GM18520 (cell line): ENCODE measurements at regions not wholly inside any gene's neighbourhood (a gene's known extent, or its start where the extent isn't known, plus 50 kb on each side); places are given as distances from the start of the nearest gene placed in this dataset.

Experiments
- ATAC-seq: cut with Tn5 transposase; IDR thresholded peaks from one replicate; pipeline ENCODE4 v1.9.1; 2021; ENCODE audit not compliant: unreplicated experiment

DNA sequence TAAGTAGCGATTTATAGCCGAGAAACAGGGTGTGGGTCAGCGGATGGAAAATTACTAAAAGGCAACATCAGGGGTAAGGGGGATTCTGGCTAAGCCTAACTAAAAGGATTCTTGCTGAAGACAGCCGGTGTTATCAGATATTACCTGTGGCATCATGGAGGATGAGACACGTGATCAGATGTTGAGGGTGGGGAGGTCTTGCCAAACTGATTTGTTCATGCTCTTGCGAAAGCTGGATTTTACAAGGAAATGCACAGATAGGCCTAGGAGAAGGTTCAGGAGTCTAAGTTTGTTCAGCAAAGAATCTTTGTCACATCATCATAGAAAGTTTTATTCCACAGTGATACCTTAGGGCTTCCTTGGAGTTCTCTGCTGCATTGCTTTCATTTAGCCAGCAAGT is 396.8 kb upstream of the TBL1XR1 start:
- ATAC-seq, result no peak

DNA sequence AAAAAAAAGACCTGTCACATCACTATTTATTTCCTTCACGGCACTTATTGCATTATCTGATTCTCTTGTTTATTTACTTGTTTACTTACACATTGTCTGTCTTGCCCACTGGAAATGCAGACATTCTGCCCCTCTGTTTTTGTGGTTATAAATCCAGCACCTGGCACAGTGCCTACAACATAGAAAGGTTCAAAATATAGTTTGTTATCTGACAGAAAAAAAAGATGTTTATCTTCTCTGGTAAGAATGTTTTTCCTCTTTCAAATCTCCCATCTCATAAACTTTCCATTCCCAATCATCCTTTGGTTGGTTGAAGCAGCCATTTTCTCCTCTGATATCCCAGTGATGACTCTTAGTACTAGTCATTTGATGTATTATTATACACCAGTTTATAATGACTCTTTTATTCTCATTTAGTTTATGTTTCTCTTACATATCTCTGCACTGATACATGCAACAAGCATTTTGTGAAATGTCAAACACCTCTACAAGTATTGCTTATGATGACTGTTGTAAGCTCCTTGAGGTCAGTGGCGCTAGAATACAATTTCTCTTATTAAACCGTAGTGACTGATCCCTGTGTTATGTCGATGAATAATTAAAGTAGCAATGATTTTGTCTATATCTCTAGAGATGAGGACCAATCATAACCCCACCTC is 398.4 kb upstream of the TBL1XR1 start:
- no peak for ATAC-seq

DNA sequence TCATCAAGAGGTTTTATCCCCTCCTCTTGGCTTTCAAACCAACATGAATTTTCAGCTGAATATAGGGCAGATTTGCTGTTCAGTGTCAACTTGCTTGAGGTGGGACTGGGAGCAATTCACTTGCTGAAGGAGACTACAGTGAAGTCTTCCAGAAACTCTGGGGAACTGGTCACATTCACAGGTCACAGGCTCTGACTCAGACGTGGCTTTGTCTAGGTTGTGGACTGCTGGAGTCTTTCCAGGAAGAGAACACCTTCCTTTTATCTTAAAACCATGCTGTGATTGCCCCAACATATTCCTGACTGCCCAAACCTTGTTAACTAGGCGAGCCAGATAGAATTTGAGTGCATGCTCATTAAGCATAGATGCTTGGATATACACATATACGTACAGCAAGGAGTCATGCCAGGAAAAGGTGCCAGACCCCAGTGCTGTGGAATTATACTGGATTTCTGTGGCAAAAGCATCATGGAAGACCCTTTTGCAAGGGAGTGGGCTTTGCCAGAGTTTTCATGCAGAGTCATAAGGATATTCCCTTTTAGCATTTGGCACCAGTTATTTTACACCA is 399.1 kb upstream of the TBL1XR1 start:
- ATAC-seq, result no peak

DNA sequence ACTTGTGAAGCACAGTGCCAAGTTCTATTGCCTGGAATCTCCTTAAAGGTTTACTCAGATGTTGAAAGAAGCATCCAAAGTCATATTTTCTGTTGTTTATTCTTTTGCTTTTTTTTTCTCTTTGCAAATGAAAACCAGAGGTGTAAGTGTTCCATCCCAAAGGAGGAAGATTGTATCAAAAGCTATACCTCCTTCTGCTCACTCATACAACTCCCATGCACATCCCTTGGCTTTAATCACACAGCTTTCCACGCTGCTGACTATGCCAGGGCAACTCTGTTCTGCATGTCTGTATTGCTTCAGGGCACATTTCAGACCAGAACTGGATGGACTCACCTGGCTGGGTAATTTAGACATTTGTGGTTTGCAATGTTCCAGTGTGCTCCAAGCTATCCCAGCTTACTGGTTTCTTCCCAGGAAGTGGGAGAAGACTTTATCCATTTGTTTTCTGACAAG is 399.6 kb upstream of the TBL1XR1 start:
- no peak for ATAC-seq

DNA sequence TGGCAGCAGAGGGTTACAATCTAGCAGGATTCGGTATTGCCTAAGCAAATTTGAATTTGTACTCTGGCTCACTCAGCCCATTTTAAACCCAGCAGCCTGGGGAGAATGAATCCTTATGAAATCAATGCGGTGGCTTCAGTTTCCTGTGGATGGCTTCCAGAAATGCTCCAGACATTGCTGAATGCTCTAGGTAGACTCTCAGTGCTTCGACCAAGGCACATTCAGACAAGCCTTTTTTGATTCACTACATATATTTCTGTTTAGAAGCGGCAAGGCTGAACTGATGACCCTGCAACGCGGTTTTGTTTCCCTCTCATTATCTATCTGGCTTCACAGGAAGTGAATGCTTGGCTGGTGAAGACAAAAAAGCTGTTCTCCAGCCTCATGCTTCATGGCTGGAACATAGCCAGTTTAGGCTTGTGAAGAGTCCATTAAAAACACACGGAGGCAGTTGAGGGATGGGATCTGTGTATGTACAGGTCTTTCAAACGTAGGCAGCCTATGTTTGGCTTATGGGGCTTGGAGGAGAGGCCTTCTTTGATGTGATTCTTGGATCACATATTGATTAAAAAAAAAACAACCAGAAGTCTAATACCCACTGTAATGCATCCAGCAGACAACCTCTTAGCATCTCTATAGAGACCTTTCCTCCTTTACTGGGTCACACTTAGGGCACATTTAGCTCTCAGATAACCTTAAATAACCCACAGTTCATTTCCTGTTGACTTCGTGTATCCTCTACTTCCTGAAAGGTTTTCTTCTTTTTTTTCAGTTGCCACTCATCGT is 400.2 kb upstream of the TBL1XR1 start:
- ATAC-seq, result peak; percentile 38

DNA sequence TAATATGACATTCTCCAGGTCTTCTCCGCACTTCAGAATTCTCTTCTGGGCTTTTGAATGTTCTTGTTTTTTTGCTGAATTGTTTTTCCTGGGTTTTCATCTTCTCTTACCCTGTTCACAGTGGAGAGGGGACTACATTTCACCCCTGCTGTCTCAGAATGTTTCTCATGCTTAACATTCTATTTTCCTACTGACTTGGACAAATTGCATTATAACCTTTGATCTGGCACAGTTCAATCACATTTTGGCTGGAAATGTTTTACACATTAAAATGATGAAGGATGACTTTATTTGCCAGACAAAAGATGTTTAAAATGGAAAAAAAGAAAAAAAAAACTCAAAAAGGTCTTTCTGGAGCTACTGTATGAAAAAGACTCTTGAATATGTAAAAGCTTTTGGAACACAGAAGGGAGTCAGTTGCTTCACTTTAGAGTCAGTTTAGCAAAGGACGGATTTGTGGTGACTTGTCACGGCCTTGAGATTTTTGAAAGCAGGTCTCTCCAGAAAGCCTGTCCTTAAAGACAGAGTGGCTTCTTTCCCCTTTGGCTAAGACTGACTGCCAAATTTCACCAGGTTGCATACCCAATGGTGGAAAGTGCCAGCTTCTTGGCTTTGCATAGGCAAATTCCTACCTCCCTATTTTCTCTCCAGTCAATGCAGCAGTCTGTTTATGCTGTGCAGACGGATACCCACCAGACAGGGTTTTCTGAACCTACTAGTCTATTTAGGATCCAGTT is 401.0 kb upstream of the TBL1XR1 start:
- ATAC-seq, result no peak

DNA sequence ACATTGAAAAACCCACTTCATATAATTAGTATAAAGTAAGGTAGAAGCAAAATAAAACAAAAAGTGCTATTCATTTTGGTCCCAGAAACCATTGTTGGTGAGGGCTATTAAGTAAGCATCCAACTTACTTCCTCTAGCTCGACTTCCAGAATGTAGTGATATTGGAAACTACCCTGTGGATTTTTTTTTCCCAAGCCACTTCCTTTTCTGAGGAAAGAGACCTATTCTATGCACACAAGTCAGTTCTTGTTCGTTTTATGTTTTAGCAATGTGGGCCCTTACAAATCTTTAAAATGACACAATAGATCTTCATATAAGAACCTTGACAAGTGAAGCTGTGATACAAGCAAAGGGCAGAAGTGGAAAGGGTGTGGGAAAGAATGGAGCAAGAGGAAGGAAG is 402.0 kb upstream of the TBL1XR1 start:
- no peak for ATAC-seq

DNA sequence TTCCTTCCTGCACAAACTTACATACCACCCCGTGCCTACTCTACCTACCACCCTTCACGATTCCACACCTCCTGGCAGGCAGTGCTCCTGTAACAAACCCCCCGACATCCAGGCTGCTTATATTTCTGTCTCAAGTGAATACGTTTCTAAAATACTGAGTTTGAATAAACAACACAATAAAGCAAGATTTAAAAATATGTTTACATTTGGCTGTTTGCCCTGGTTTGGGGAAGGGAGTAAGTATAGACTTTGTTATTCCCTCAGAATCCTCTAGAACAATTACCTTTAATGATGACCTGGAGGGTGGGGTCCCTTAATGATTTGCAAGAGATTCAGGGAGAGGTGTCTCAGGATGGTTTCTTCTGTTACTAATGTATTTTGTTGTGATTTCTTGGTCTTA is 402.6 kb upstream of the TBL1XR1 start:
- no peak for ATAC-seq

DNA sequence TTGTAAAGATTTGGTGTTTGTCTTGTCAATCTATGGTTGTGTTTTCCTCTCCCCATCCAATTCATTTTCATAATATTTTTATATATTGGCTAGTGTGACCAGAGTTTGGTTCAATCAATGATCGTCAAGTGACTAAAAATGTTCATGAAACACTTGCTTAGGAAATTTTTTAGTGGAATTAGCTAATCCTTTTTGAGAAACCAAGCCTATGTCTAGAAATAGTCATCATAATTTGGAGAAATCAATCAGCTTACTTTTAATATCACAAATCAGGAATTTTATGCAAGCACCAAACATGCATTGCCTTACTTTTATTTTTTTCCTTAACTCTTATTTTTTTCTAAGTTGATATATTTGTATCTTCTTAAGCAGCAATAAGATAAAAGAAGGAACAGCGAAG is 403.1 kb upstream of the TBL1XR1 start:
- ATAC-seq, result no peak

DNA sequence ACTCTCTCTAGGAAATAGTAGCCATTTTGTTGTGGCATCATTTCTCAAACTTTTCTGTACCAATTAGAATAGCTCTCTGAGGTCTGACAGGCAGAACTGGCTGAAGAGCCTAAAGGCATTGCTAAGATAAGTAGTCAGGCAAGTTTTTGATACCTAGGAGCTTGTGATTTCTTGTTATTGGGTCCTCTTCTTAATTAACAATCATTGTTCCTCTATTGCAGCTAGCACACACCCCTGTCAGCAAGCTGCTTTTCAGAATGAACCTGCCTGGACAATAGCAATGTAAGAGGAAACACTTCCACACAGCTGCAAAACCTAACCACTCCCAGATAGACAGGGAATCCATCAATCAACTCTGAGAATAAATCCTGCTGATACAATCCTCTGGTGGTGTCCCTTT is 403.9 kb upstream of the TBL1XR1 start:
- no peak for ATAC-seq

DNA sequence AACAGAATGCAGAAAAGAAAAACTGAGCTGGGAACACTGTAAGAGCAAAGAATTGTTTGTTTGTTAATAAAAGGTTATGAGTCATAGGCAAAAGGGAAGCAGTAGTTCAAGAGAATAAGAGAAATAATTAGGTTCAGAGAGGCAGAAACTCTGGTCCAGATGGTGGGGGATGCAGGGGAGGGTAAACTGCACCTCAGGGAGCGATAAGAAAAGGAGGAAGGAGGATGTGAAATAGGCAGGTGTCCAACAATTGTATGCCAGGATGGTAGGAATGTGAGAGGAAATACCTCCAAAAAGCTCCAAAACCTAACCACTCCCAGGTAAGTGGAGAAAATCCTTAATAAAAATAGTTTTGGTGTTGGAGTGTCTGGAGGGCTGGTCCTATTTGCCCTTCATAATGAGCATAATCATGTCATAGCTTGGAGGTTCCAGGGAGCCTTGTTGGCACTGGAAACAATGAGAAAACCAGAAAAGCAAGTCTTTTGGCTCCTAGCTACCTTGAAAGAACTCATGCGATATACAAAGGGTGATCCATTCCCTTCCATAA is 405.4 kb upstream of the TBL1XR1 start:
- no peak for ATAC-seq

DNA sequence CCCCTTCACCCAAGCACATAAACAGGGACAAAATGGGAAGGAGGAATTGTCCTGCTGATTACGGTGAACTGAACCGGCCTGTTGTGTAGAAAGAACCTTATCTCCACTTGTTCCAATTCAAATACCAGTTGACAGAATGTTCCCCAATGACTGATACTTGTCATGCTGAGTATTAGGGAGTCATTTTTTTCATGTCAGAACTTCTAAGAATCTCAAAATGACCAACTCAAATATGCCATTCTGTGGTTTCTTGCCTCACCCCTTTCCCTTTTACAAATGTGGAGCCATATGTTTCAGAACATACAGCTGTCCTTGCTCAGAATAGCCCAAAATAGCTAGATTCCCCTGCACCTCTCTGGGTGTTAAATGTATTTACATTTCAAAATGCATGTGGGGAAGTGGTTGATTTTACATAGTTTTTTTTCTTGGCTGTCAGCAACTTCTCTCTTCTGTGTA is 405.9 kb upstream of the TBL1XR1 start:
- ATAC-seq, result peak; percentile 52

DNA sequence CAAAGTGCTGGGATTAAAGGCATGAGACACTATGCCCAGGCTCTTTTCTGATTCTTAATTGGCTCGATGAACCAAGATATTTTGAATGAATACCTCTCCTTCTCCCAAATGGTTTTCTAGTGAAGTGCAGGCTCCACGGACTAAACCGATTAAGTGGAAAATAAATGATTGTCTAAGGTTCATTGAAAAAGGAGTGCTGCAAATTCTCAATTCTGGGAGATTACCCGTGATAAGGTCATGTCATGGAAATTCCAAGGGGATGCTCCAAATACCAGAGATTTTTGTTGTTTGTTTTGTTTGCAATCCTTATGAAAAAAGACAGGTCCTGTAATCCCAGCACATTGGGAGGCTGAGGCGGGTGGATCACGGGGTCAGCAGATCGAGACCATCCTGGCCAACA is 406.9 kb upstream of the TBL1XR1 start:
- no peak for ATAC-seq

DNA sequence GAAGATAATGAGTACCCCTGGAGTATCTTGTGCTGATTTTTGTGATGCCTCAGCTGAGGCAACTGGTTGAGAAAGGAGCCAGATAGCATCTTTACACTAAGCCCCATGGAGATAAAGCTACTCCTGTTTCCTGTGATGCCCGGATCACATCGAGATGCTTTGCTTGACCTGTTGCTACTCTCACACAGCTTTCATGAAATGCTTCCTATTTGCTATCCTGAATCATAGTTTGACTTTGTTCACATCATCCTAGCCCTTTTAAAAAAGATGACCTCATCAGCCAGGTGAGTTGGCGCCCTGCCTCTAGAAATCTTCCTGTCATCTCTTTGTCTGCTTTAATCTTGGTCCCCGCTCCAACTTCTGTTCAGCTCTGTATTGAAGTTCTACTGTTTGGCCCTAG is 409.6 kb upstream of the TBL1XR1 start:
- no peak for ATAC-seq

DNA sequence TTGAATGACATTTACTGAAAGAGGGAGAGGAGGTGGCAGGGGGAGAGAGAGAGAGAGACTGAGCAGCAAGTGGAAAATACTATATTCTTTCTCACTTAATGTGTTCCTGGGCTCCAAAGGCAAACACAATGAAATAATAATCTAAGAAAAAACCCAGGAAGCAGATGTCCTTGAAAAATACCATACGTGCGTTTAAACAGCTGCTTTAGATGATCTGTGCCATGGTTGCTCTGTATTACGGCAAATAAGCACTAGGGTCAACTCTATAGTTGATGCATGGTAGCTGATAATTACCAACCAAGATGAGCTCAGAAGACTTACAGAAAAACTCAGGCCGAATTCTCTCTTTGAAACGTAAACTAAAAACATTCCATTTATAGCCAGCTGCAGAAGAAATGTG is 410.3 kb upstream of the TBL1XR1 start:
- ATAC-seq, result no peak

DNA sequence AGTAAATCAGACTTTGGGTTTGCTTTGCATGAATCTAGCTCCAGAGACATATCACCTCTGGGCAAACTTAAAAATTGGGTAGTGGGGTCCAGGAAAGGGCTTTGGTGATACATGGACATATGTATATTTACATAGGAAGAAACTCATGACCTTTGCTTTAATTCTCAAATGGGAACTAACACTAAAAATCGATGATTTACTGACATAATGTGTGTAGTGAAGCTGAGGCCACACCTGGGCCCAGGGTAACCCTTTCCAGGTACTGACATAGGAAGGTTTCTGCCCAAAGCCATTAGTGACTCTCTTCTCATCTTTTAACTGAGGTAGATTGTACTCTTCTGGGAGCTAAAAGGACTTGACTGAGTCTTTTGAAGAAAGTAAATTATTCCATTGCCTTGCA is 411.2 kb upstream of the TBL1XR1 start:
- no peak for ATAC-seq

DNA sequence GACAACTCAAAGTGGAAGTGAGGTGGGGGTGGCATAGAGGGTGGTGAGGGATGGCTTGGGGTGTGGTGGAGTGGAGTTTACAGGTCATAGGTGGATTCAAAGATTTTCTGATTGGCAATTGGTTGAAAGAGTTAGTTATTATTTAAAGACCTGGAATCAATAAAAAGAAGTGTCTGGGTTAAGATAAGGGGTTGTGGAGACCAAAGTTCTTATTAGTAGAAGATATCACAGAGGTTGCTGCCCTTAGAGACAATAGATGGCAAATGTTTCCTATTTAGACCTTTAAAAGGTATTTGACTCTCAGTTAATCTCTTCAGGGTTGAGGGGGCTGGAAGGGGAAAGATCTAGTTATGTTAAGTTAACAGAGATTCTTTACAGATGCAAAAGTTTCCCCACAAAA is 412.3 kb upstream of the TBL1XR1 start:
- ATAC-seq, result no peak

DNA sequence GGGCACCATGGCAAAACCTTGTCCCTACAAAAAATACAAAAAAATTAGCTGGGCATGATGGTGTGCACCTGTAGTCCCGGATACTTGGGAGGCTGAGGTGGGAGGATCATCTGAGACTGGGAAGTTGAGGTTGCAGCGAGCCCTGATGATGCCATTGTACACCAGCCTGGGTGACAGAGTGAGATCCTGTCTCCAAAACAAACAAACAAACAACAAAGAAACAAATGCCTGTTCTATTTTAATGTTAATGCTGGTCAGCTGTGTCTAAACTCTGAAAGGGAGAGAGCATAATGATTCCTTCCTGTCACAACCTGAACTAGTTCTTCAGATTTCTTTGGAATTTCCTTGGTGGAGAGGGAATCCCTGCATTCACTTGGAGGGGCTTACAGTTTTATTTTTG is 413.0 kb upstream of the TBL1XR1 start:
- no peak for ATAC-seq

DNA sequence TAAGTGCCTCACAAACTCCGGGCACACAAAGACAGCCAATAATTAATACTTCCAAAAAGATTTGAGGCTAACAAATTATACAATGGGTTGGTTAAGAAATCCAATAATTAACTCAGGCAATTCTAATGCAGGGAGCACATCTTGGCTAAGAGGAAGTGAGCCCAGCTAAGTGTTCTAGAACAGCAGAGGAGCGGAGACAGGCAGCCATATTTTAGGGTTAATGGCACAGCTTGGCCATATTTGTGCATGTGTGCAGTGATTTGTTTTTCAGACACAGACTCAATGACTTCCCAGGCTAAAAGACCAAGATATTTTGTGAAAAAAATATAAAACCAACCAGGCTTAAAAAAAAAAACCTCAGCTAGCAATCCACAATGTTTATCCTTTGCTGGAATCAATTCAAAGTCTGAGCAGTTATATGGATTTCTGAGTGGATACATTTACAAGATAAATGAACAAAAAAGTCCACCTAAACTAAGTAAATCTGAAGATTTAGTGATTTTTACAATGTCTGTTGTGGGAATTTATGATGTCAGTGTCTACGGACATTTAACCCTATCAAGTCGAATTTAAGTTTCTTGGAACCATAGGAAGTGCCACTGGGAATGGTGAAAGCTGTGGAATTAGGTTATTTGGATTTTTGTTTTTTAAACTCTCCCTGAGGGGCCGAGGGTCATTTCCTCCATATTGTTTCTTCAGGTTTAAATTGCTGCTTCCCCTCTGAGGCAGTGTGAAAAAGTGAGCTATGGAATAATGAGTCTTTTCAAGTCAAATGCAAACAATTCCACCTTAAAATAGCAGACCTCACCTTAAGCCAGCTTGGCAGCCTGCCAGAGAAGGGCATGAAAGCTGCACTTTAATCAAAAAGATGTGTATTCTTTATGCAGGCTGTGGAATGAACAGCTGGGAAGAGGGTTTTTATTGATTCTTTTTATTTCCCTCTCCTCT is 413.7 kb upstream of the TBL1XR1 start:
- no peak for ATAC-seq

DNA sequence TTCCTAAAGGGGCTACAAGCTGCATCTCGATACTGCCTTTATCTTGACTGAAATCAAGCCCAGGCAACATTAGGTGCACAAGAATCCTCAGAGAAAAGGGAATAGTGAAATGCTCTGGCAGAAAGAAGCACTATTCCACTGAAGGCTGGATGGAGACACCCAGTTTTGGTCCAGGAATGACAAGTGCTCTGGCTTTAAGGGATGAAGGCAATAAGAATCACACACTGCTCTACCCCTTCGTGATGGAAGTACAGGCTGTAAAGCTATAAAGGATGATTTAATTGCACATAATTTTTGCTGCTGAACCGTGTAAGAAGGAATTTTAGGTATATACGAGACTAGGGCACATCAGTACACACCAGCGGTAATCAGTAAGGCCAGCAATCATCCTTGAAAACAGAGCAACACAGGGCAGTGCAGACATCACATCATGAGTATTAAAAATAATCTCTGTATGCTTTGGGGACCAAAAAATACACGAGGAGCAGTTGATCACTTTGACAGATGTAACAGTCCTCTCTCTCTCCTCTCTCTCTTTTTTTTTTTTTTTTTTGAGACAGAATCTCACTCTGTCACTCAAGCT is 414.6 kb upstream of the TBL1XR1 start:
- ATAC-seq, result no peak
